HG02759 (cell line): ENCODE measurements at regions not wholly inside any gene's neighbourhood (a gene's known extent, or its start where the extent isn't known, plus 50 kb on each side); places are given as distances from the start of the nearest gene placed in this dataset.
"Not testable (repeated sequence)": the region's sequence is repeated elsewhere in the genome, so short reads cannot be mapped to it uniquely, and the experiment has no call there.

Source experiments
- ATAC-seq: cut with Tn5 transposase; IDR thresholded peaks from one replicate; pipeline ENCODE4 v1.9.1; 2021; ENCODE audit warnings: mild to moderate bottlenecking, moderate library complexity; ENCODE audit not compliant: unreplicated experiment

- not testable (repeated sequence) for ATAC-seq
Measured at GRCh38 chr7:68410693-68411092, 1187.6 kb upstream of the AUTS2 start.

- ATAC-seq: no peak
Measured at GRCh38 chr7:68411742-68412141, 1186.5 kb upstream of the AUTS2 start.

- no peak for ATAC-seq
Measured at GRCh38 chr7:68414631-68415425, 1183.4 kb upstream of the AUTS2 start.

GRCh38 chr7:68417002-68417401 is 1181.3 kb upstream of the AUTS2 start:
- no peak for ATAC-seq

GRCh38 chr7:68417659-68418058 is 1180.6 kb upstream of the AUTS2 start:
- ATAC-seq: no peak

DNA sequence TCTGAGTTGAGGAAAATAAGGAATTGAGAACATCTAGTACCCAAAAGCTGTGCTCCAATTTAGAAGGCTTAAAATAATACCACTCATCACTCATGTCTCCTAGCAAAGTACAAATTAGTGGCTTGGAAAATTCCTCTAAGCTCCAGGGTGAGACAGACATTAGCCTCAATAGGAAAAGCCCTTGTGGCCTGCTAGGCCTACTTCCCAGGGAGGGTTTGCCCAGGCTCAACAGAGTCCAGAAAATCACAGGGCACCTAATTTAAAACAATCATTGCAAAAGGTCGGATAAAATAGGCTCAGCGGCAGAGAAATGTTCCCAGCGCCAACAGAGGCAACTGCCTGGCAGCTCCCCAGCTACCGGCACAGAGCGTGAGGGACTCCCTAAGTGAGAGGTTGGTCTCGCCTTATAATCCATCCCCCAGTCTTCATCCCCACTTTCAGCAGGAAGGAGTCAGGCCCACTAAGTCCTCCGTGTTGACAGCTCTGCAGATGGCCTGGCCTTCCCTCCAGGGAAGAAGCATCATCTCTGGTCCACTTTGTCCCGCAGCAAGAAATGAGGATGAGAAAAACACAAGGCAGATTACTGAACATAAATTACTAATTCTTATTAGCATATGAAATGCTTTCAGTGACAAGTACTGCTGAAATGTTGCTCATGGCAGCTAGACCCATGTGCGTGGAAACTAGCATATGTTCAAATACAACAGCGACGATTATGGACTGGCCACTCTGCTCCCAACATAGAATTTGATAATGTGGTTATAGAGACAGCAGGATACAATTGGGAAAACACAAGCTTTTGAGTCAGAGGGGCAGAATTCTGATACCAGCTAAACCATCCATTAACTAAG is 1177.7 kb upstream of the AUTS2 start:
- ATAC-seq: no peak

- no peak for ATAC-seq
Measured at GRCh38 chr7:68421712-68422111, 1176.6 kb upstream of the AUTS2 start.

DNA sequence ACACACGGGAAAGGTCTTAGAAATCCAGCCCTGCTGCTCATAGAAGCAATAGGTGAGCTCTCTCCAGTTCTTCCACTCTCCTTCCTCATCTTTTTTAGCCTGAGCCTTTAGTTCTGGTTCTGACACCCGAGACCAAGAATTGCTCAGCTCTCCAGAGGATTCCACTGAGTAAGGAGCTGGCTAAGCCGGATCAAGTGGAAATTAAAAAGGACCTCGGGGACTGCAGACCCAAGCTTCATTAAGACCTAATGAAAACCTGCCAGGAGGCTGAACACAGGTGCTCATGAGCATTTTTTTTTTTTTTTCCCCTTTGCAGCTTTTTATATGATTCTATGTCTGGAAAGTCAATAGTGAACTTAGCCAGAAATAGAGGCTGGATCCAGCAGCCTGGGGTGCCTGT is 1176.0 kb upstream of the AUTS2 start:
- no peak for ATAC-seq

- ATAC-seq: no peak
Measured at GRCh38 chr7:68423356-68423755, 1174.9 kb upstream of the AUTS2 start.

GRCh38 chr7:68424658-68425297 is 1173.5 kb upstream of the AUTS2 start:
- no peak for ATAC-seq

DNA sequence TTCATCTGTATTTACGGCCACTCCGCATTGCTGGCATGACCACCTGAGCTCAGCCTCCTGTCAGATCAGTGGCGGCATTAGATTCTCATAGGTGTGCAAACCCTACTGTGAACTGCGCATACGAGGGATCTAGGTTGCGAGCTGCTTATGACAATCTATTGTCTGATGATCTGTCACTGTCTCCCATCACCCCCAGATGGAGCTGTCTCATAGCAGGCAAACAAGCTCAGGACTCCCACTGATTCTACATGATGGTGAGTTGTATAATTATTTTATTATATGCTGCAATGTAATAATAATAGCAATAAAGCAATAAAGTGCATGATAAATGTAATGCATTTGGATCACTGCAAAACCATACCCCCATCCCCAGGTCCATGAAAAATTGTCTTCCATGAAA is 1172.9 kb upstream of the AUTS2 start:
- no peak for ATAC-seq

DNA sequence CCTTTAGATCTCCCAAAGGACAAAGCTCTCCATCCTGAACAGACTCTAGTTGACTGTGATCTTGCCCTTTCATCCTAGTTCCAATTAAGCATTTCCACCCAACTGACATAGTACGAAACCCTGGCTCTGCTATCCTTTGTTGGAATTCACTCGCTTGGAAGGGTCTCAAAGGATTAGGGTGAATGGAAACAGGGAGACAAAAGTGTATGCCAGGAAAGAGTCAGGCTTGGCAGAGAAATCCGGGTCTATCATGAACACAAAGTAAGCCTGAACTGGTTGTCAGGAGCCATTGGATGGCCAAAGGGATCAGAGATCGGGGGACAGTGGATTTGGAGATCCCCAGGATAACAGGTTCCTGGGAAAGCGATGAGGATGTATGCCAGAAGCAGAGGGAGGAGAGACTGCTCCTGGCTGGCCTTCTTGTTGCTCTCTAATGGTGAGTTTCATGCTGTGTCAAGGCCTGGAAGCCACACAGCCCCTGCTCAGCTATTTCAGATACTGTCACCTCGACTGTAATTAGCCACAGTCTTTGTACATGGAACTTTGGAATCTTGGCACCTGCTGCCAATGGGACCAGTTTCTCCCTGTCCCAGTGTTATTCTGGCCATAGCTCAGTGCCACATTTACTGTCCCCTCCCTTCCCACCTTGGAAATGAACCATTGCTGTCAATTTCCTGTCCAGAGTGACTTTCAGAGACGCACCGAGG is 1168.7 kb upstream of the AUTS2 start:
- ATAC-seq: no peak

DNA sequence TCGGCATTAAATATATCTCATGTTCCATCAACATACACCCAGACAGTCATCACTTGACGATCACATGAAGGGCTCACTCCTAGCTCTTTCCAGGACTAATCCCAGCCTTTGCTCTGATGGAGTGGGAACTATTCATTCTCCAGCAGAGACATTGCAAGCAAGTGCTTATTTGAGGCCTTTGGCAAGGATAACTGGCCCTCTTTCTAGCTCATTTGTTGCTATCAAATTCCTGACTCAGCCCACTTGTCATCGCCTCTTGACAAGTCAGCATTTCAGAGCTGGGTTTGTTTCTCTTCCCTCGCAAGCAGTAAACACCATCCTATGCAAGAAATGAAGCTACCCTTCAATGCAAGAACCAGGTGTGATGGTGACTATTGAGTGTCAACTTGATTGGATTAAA is 1165.7 kb upstream of the AUTS2 start:
- no peak for ATAC-seq

DNA sequence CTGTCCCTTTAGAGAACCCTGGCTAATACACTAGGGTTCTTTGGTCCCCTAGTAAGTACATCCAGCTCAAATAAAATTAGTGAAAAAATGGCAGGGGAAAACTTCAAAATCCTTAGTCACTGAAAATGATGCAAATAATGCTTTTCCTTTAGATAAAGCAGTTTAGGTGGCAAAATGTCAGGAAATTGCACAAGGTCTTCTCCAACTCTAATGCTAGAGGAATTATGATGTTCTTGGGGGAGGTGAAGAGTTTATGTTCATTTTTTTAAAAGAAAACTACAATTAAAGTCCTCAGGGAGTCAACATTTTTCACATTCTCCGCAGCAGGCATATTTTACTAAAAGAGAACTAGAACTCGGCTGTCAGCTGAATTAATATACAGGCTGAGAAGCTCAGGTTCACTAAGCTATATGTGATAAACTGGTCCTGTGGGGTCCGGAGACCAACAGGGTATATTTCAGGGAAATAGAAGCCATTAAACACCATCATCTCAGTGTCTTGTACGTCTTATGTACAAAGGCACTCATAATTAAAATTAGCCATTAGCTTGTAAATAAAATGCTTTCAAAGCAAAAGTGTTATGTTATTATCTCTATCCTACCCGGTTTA is 1164.7 kb upstream of the AUTS2 start:
- no peak for ATAC-seq

GRCh38 chr7:68434857-68435256 is 1163.4 kb upstream of the AUTS2 start:
- no peak for ATAC-seq

DNA sequence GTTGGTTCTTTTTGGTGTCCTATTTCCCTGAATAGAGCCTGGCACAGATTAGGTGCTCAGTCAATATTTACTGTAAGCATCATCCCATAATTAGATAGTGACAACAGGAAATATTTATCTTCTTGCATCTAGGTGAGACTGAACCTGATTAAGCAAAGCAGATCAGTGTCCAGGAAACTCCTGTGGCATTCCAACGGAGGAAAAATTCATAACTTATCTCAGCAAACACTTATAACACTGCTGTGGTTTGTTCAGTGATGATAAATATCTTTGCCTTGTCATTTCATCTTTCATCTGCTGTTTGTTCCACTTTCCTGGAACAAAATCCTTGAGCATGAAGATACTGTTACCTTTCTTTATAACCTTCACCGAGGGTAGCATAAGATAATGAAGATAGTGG is 1160.3 kb upstream of the AUTS2 start:
- no peak for ATAC-seq

DNA sequence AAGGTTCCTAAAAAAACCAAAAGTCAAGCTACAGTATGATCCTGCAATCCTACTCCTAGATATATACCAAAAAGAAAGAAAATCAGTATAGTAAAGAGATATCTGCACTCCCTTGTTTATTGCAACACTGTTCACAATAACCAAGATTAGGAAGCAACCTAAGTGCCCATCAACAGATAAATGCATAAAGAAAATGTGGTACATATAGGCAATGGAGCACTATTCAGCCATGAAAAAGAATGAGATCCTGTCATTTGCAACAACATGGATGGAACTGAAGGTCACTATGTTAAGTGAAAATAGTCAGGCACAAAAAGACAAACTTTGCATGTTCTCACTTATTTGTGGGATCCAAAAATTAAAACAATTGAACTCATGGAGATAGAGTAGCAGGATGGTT is 1159.5 kb upstream of the AUTS2 start:
- no peak for ATAC-seq

GRCh38 chr7:68439897-68440296 is 1158.4 kb upstream of the AUTS2 start:
- no peak for ATAC-seq

DNA sequence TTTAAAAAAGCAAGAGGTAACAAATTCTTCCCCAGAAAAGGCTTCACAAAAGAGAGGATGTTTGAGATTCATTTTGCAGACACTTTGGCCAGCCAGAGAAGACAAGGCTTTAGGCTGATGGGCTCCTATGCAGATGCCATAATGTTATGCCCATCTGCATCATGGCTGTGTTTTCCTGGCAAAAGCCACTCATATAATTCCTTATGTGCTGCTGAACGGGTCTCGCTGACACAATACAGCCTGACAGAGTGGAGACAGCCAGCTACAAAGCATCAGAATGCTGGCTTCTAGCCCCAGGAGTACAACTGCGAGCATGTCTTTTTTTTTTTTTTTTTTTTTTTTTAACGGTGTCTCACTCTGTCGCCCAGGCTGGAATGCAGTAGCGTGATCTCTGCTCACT is 1157.4 kb upstream of the AUTS2 start:
- no peak for ATAC-seq

DNA sequence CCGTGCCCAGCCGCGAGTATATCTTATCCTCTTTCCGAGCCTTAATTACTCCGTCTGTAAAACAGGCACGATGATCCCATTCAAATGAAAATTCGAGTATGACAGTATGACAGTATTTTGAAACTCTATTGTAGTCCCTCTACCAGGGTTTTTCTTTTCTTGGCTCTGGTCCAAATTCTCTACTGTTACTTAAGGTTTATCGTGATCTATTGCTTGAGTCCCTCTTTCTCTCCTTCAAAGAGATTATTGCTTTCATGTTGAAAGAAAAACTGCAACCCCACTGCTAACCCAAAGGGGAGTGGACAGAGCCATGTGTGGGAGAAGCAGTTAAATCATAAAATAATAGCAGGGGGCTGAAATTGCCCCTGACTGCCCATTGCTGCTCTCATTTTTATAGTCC is 1156.6 kb upstream of the AUTS2 start:
- no peak for ATAC-seq
